CD14-positive monocyte (primary cell): ENCODE measurements at regions not wholly inside any gene's neighbourhood (a gene's known extent, or its start where the extent isn't known, plus 50 kb on each side); places are given as distances from the start of the nearest gene placed in this dataset.

Experiments
- DNase-seq, 3 donors: peaks; one replicate each; pipeline ENCODE4 v3.0.0-alpha.2; 2011 to 2022
- H2AFZ ChIP-seq: 2 replicates; pipeline ENCODE4 v1.6.0; 2012; ENCODE audit warnings: mild to moderate bottlenecking, low read depth, low read length, inconsistent platforms; ENCODE audit not compliant: insufficient read depth, poor library complexity, severe bottlenecking
- H3K27ac ChIP-seq, 2 donors: 1 replicate in 1 of 2; 2 replicates in 1 of 2; pipeline ENCODE4 v1.5.1; 2012 to 2013; ENCODE audit warnings: low read length in 2 of 2, control low read depth in 1 of 2, inconsistent platforms in 1 of 2, low read depth in 1 of 2, mild to moderate bottlenecking in 1 of 2
- H3K27me3 ChIP-seq, 2 donors: one replicate each; pipeline versions ENCODE4 v1.6.0 to v1.6.1; 2011 to 2013; ENCODE audit warnings: low read length in 2 of 2; ENCODE audit not compliant: control insufficient read depth in 2 of 2, insufficient read depth in 2 of 2
- H3K36me3 ChIP-seq, 2 donors: replicated peaks in 1 of 2; 1 replicate in 1 of 2; 2 replicates in 1 of 2; pipeline versions ENCODE4 v1.5.1 to v1.6.1; 2012 to 2013; ENCODE audit warnings: low read length in 2 of 2, control low read depth in 1 of 2, inconsistent platforms in 1 of 2, mild to moderate bottlenecking in 1 of 2; ENCODE audit not compliant: insufficient read depth in 2 of 2, control insufficient read depth in 1 of 2
- H3K4me1 ChIP-seq, 2 donors: 1 replicate in 1 of 2; 2 replicates in 1 of 2; pipeline versions ENCODE4 v1.5.1 to v1.6.1; 2012 to 2013; ENCODE audit warnings: low read length in 2 of 2, control low read depth in 1 of 2, inconsistent platforms in 1 of 2, mild to moderate bottlenecking in 1 of 2, moderate library complexity in 1 of 2; ENCODE audit not compliant: insufficient read depth in 2 of 2, control insufficient read depth in 1 of 2
- H3K4me2 ChIP-seq: replicated peaks from 2 replicates; pipeline ENCODE3; 2012; ENCODE audit warnings: low read length, moderate library complexity, mild to moderate bottlenecking; ENCODE audit not compliant: poor library complexity, severe bottlenecking; ENCODE audit errors: extremely low read depth
- H3K4me3 ChIP-seq, 3 experiments: fragments of 200-600 bp in 1 of 3; sonication (generic) in 1 of 3; replicated peaks in 1 of 3; 1 replicate in 2 of 3; 2 replicates in 1 of 3; pipeline ENCODE4 v1.5.1; 2011 to 2013; ENCODE audit warnings: low read length in 3 of 3, mild to moderate bottlenecking in 3 of 3, control low read depth in 2 of 3, low read depth in 2 of 3, inconsistent platforms in 1 of 3, moderate library complexity in 1 of 3
- H3K79me2 ChIP-seq: 2 replicates; pipeline ENCODE4 v1.6.0; 2012; ENCODE audit warnings: mild to moderate bottlenecking, control low read depth, inconsistent platforms, low read length, moderate library complexity; ENCODE audit not compliant: insufficient read depth
- H3K9ac ChIP-seq: 2 replicates; pipeline ENCODE4 v1.6.0; 2017; ENCODE audit warnings: low read length, mild to moderate bottlenecking; ENCODE audit not compliant: insufficient read depth, poor library complexity, severe bottlenecking
- H3K9me3 ChIP-seq, 2 donors: replicated peaks in 1 of 2; 1 replicate in 1 of 2; 2 replicates in 1 of 2; pipeline versions ENCODE4 v1.5.1 to v1.6.1; 2012 to 2013; ENCODE audit warnings: low read length in 2 of 2, control low read depth in 1 of 2; ENCODE audit not compliant: control insufficient read depth in 1 of 2, insufficient read depth in 1 of 2
- H4K20me1 ChIP-seq: 2 replicates; pipeline ENCODE4 v1.6.0; 2012; ENCODE audit warnings: mild to moderate bottlenecking, low read length, control low read depth, moderate library complexity; ENCODE audit not compliant: insufficient read depth
- H3K27ac Mint-ChIP-seq, 7 donors: one replicate each; pipeline ENCODE4 v1.8.0; 2020; ENCODE audit warnings: mild to moderate bottlenecking in 7 of 7, mixed read lengths in 7 of 7, moderate library complexity in 6 of 7, inconsistent platforms in 2 of 7
- H3K27me3 Mint-ChIP-seq, 3 donors: one replicate each; pipeline ENCODE4 v1.8.0; 2021 to 2022; ENCODE audit warnings: low read depth in 3 of 3, mild to moderate bottlenecking in 3 of 3, mixed read lengths in 3 of 3, moderate library complexity in 3 of 3, inconsistent platforms in 1 of 3
- H3K36me3 Mint-ChIP-seq, 2 donors: one replicate each; pipeline ENCODE4 v1.8.0; 2020; ENCODE audit warnings: mixed read lengths in 2 of 2, inconsistent platforms in 1 of 2, mild to moderate bottlenecking in 1 of 2
- H3K4me1 Mint-ChIP-seq: one replicate; pipeline ENCODE4 v1.8.0; 2020; ENCODE audit warnings: mild to moderate bottlenecking, mixed read lengths
- H3K4me3 Mint-ChIP-seq, 2 donors: one replicate each; pipeline ENCODE4 v1.8.0; 2020; ENCODE audit warnings: mild to moderate bottlenecking in 2 of 2, mixed read lengths in 2 of 2, moderate library complexity in 1 of 2
- H3K9me3 Mint-ChIP-seq, 7 donors: one replicate each; pipeline ENCODE4 v1.8.0; 2020 to 2022; ENCODE audit warnings: mixed read lengths in 7 of 7, mild to moderate bottlenecking in 6 of 7, moderate library complexity in 6 of 7, inconsistent platforms in 2 of 7
- WGBS: methylation state at CpG from one replicate; pipeline ENCODE4 v1.1.5; 2013; ENCODE audit warnings: missing lambda C conversion rate; ENCODE audit not compliant: insufficient coverage; 5-methylcytosine and 5-hydroxymethylcytosine counted together
- intact Hi-C, 2 donors: fragments of 100-400 bp; cut with micrococcal nuclease; formaldehyde crosslinking; loops; one replicate each; pipeline versions ENCODE4 v1.15.0 to v1.15.1; 2023
- TF ChIP-seq, protein P1 (sequence below): fragments of 200-600 bp; IDR thresholded peaks from one replicate; pipeline ENCODE4 v1.8.0; 2022; ENCODE audit warnings: antibody characterized with exemption, mild to moderate bottlenecking

DNA sequence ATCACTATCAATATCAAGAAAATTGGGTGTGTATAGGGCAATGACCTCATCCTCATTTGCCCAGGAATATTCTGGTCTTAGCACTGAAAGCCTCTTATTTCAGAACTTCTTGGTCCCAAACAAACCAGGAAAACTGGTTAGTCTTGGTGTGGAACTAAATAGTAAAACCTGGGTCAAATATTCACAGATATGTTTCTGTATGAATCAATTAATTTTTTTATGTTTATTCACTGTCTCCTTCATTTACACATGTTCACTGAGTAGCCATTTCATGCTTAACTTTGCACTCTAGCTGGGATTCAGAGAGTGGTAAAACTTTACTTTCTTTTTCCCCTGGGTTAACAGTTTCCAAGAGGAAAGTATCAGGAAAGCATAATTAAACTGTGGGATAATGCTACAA, 113.7 kb upstream of the PAPPA start:
- Mint-ChIP-seq H3K27me3 (no peaks in the 10 kb centered on the region), H3K4me1 (no peaks in the 10 kb centered on the region), H3K27ac (no peak overlapping the region), H3K36me3 (no peaks in the 10 kb centered on the region), H3K9me3 (peaks cover 0 to 6% (median 0%) of the 10 kb centered on the region in 7 donors), H3K4me3 (no peak overlapping the region)
- Histone ChIP-seq H3K9ac (no peak overlapping the region), H3K36me3 (no peaks in the 10 kb centered on the region), H3K9me3 (no peaks in the 10 kb centered on the region), H3K4me3 (no peak overlapping the region), H3K4me2 (no peak overlapping the region), H3K4me1 (no peaks in the 10 kb centered on the region), H4K20me1 (no peaks in the 10 kb centered on the region), H2AFZ (no peak overlapping the region), H3K27me3 (no peaks in the 10 kb centered on the region), H3K27ac (no peak overlapping the region), H3K79me2 (no peaks in the 10 kb centered on the region)
- TF ChIP-seq, protein P1, sequence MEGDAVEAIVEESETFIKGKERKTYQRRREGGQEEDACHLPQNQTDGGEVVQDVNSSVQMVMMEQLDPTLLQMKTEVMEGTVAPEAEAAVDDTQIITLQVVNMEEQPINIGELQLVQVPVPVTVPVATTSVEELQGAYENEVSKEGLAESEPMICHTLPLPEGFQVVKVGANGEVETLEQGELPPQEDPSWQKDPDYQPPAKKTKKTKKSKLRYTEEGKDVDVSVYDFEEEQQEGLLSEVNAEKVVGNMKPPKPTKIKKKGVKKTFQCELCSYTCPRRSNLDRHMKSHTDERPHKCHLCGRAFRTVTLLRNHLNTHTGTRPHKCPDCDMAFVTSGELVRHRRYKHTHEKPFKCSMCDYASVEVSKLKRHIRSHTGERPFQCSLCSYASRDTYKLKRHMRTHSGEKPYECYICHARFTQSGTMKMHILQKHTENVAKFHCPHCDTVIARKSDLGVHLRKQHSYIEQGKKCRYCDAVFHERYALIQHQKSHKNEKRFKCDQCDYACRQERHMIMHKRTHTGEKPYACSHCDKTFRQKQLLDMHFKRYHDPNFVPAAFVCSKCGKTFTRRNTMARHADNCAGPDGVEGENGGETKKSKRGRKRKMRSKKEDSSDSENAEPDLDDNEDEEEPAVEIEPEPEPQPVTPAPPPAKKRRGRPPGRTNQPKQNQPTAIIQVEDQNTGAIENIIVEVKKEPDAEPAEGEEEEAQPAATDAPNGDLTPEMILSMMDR, result no peak
- intact Hi-C loops, result no loop called here
- no peak for DNase-seq

DNA sequence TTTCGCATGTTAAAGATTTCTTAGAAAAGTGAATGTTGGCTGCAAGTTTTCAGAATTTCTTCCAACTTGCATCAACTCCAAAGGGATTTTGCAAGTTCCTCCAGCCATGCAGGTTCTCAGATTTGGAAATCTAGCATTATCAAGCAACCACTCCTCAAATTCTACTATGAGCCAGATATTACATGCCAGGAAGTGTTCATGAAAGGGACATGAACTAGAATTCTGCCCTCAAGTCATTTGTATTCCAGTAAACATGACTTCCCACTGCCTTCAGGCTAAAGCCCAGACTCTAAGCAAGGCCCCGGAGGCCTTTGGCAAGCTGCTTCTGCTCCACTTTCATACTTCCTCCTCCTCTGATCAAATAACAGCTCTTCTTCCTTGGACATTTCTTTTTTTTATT, 111.3 kb upstream of the PAPPA start:
- H4K20me1 ChIP-seq, result no peaks in the 10 kb centered on the region
- no peak overlapping the region for H3K9ac ChIP-seq
- no peak overlapping the region for H3K4me2 ChIP-seq
- no peaks in the 10 kb centered on the region for H3K27me3 Mint-ChIP-seq
- H3K9me3 Mint-ChIP-seq, result peaks cover 0 to 3% (median 0%) of the 10 kb centered on the region in 7 donors
- H3K4me3 ChIP-seq, result no peak overlapping the region
- no peaks in the 10 kb centered on the region for H3K79me2 ChIP-seq
- H3K27ac Mint-ChIP-seq, result no peak overlapping the region
- no peak for DNase-seq
- no peaks in the 10 kb centered on the region for H3K4me1 Mint-ChIP-seq
- H3K27me3 ChIP-seq, result no peaks in the 10 kb centered on the region
- H3K36me3 Mint-ChIP-seq, result no peaks in the 10 kb centered on the region
- intact Hi-C loops, result no loop called here
- H2AFZ ChIP-seq, result no peak overlapping the region
- TF ChIP-seq, protein P1, result no peak
- no peak overlapping the region for H3K4me3 Mint-ChIP-seq
- H3K27ac ChIP-seq, result no peak overlapping the region
- no peaks in the 10 kb centered on the region for H3K36me3 ChIP-seq
- no peaks in the 10 kb centered on the region for H3K4me1 ChIP-seq
- H3K9me3 ChIP-seq, result peaks cover 0 to 6% of the 10 kb centered on the region in 2 donors
- WGBS, result no CpG with 5 or more reads among the region's 2 CpGs
